ENCODE measurements at regions not wholly inside any gene's neighbourhood (a gene's known extent, or its start where the extent isn't known, plus 50 kb on each side); places are given as distances from the start of the nearest gene placed in this dataset.
"Not testable (repeated sequence)": the region's sequence is repeated elsewhere in the genome, so short reads cannot be mapped to it uniquely, and the experiment has no call there.

DNA sequence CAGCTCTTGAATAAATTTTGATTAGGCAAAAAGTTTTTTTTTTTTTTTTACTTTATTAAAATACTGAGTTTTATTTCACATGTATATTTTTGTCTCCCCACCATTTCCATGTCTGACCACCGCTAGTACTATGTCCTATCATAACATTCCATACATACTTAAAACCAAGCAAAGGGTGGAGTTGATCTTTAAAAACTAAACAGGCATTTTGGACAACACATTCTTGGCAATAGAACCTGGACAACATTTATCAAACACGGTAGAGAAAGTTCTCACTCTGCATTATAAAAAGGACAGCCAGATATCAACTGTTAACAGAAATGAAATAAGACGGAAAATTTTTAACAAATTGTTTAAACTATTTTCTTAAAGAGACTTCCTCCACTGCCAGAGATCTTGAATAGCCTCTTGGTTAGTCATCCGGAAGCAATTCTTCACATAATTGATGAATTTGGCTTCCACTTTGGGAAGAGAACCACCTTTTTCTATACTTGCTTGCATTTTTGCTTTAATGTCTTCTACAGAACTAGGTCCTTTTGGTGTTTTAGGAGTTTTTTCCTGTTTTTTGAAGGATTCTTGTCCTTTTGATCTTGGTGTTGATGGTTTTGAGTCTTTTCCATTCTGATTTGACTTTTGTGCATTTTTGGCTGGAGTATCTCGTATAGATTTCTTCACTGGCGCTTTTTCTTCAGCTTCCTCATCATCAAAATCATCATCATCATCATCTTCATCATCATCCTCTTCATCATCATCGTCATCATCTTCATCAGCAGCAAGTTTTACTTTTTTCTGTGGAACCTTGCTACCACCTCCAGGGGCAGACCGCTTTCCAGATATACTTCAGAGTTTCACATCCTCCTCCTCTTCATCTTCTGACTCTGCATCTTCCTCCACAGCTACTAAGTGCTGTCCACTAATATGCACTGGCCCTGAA is 58.7 kb downstream of the POU5F2 start:
- intact Hi-C loops (cut with DNase I, micrococcal nuclease); DNase-seq; ATAC-seq: not testable (repeated sequence)

GRCh38 chr5:93681432-93681831 is 60.0 kb downstream of the POU5F2 start:
- ATAC-seq (no peak), DNase-seq (no peak)

DNA sequence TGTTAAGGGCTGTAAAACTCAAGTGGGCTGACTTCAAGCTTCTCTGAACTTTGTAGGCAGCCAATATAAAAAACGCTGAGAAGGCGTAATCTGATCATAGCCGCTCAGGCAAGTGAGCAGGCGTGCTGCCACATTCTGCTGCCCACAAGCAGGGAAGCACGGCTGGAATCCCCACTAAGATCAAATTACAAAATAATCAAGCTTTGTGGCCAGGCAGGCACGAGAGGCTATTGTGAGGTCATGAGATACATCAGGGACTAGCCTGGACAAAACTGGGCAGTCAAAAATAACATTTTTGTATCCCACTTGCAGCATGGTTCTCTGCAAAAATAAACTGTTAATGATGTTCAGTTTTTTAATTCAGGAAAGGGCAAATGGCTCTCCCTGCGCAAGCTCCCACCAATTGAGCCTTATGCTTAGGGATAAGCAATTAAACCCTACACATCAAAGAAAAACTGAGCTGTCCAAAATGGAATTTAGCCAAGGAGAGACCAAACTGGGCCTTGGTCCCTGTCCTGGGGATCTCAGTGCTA is 64.0 kb downstream of the POU5F2 start:
- DNase-seq (peak in 1 of 2 donors; percentile 3), ATAC-seq (no peak)
- intact Hi-C loops (cut with DNase I, micrococcal nuclease) = no loop called here

More at GRCh38 chr5:93681432-93681831, 60.0 kb downstream of the POU5F2 start:
- intact Hi-C loops (cut with DNase I, micrococcal nuclease) = no loop called here

DNA sequence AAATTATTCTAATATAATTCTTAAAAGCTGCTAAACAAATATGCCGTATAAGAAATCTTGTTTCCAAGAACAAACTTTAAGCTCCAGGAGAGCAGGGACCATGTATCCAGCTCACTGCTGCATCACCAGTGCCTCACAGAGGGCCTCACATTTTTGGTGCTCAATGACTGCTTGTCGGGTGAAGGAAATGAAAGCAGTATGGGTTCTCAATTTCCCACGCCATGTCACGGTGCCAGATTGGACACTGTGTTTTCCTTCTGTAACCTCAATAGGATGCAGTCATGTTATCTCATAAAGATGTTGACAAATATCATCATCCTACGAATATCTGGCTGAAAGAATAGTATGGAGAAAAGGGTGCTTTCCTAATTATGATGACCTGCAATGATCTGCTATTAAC is 64.7 kb downstream of the POU5F2 start:
- no peak for ATAC-seq
- DNase-seq = no peak
- intact Hi-C loops (cut with DNase I, micrococcal nuclease) = no loop called here

- intact Hi-C loops (cut with DNase I, micrococcal nuclease) = no loop called here
- DNase-seq = no peak
- ATAC-seq = no peak
Observed at GRCh38 chr5:93675460-93676450, 65.6 kb downstream of the POU5F2 start.

GRCh38 chr5:93674866-93675459 is 66.4 kb downstream of the POU5F2 start:
- no peak for ATAC-seq
- DNase-seq = no peak
- intact Hi-C loops (cut with DNase I, micrococcal nuclease) = no loop called here

- ATAC-seq (no peak), DNase-seq (no peak)
- intact Hi-C loops (cut with DNase I, micrococcal nuclease) = no loop called here
Observed at GRCh38 chr5:93674138-93674537, 67.3 kb downstream of the POU5F2 start.

GRCh38 chr5:93673316-93673954 is 68.0 kb downstream of the POU5F2 start:
- intact Hi-C loops (cut with DNase I, micrococcal nuclease) = no loop called here
- DNase-seq (no peak), ATAC-seq (no peak)

GRCh38 chr5:93665648-93666047 is 75.8 kb downstream of the POU5F2 start:
- no peak for ATAC-seq
- intact Hi-C loops (cut with DNase I, micrococcal nuclease) = no loop called here
- DNase-seq = no peak

- intact Hi-C loops (cut with DNase I, micrococcal nuclease) = no loop called here
- no peak for ATAC-seq
Observed at GRCh38 chr5:93660677-93661076, 77.7 kb downstream of the NR2F1 start.

GRCh38 chr5:93658044-93658443 is 75.0 kb downstream of the NR2F1 start:
- intact Hi-C loops (cut with DNase I, micrococcal nuclease) = no loop called here
- no peak for ATAC-seq
- no peak for DNase-seq

More at GRCh38 chr5:93660677-93661076, 77.7 kb downstream of the NR2F1 start:
- no peak for DNase-seq

DNA sequence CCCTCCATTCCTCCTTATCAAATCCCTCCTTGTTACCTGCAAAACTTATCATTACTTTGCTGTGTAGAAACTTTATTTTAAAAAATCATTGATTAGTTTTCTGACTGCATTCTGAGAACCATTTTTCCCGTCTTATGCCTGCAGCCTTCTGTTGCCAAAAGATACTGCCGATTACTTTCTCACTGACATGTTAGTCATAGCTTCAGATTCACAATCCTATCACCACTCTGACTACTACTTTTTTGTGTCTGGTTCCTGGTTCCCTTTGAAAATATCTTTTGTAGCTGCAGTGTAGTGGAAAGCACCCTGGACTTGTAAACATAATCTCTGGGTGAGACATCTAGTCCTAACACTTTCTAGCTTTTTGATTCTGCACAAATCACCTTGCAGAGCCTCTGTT is 71.7 kb downstream of the NR2F1 start:
- intact Hi-C loops (cut with DNase I, micrococcal nuclease) = no loop called here
- DNase-seq (no peak), ATAC-seq (no peak)

DNA sequence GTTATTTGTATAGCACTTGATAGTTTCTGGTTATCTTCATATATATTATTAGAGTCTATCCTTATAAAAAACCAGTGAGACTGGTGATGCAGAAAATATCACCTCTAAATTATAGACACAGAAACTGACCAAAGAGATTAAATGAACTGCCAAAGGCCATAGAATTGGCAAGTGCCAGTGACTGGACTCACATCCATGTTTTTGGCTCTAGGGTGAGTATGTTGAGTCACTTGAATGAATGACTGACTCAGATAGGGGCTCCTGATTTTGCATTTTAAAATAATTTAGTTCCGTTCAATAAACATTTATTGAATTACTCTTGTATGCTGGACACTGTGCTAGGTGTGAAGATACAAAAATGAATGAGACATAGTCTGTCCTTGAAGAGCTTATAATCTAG is 70.7 kb downstream of the NR2F1 start:
- intact Hi-C loops (cut with DNase I, micrococcal nuclease) = no loop called here

GRCh38 chr5:93649234-93649900 is 66.3 kb downstream of the NR2F1 start:
- no peak for DNase-seq
- intact Hi-C loops (cut with DNase I, micrococcal nuclease) = no loop called here
- no peak for ATAC-seq

More for the DNA sequence above, 70.7 kb downstream of the NR2F1 start:
- no peak for ATAC-seq
- no peak for DNase-seq

GRCh38 chr5:93644760-93645159 is 61.7 kb downstream of the NR2F1 start:
- DNase-seq (no peak), ATAC-seq (no peak)
- intact Hi-C loops (cut with DNase I, micrococcal nuclease) = no loop called here

All from left colon (tissue), 2 donors.